Spleen (tissue), 7 donors: ENCODE measurements at regions not wholly inside any gene's neighbourhood (a gene's known extent, or its start where the extent isn't known, plus 50 kb on each side); places are given as distances from the start of the nearest gene placed in this dataset.

Source experiments
- CTCF ChIP-seq, 11 experiments: fragments of 200-600 bp in 7 of 11; fragments of 450-650 bp in 4 of 11; sonication (generic) in 4 of 11; IDR thresholded peaks in 8 of 11; conservative IDR thresholded peaks in 3 of 11; 1 replicate in 7 of 11; 2 replicates in 4 of 11; pipeline versions ENCODE4 v1.4.0 to v1.8.0; 2016 to 2021; ENCODE audit warnings: antibody characterized with exemption in 11 of 11, inconsistent platforms in 4 of 11, mild to moderate bottlenecking in 1 of 11
- POLR2A ChIP-seq, 3 donors: fragments of 450-650 bp; IDR thresholded peaks; one replicate each; pipeline ENCODE4 v1.5.1; 2017; ENCODE audit warnings: antibody characterized with exemption in 3 of 3, mild to moderate bottlenecking in 1 of 3
- donor health status: DM: no; HTN: no; CAD: no; lungs with moderate emphysema.
- donor health status: DM: no; HTN: no; CAD: no.
- donor health status: DM: no; HTN: no; CAD: no.

- no peak for TF ChIP-seq CTCF (IDR thresholded peaks at IDR 0.05 in 8 of 11, conservative IDR thresholded peaks at IDR 0.05 in 3 of 11)
- no peak for TF ChIP-seq POLR2A (IDR thresholded peaks at IDR 0.05)
These were observed 106.4 kb downstream of the ZC3H11B start for GRCh38 chr1:219506473-219506899.
